HG02642 (cell line): ENCODE measurements at regions not wholly inside any gene's neighbourhood (a gene's known extent, or its start where the extent isn't known, plus 50 kb on each side); places are given as distances from the start of the nearest gene placed in this dataset.
"Not testable (repeated sequence)": the region's sequence is repeated elsewhere in the genome, so short reads cannot be mapped to it uniquely, and the experiment has no call there.

Source experiments
- ATAC-seq: cut with Tn5 transposase; IDR thresholded peaks from one replicate; pipeline ENCODE4 v1.9.1; 2021; ENCODE audit warnings: mild to moderate bottlenecking; ENCODE audit not compliant: unreplicated experiment, poor library complexity

- peak; percentile 28 for ATAC-seq
Measured at GRCh38 chr6:27145731-27146455, 101.6 kb upstream of the PRSS16 start.

GRCh38 chr6:27146456-27146705 is 101.1 kb upstream of the PRSS16 start:
- not testable (repeated sequence) for ATAC-seq

- ATAC-seq = peak; percentile 77
Measured at GRCh38 chr6:27146706-27147505, 100.6 kb upstream of the PRSS16 start.

- ATAC-seq = no peak
Measured at GRCh38 chr6:27148404-27148795, 99.1 kb upstream of the PRSS16 start.

GRCh38 chr6:27149150-27149549 is 98.4 kb upstream of the PRSS16 start:
- ATAC-seq = no peak

GRCh38 chr6:27154696-27155095 is 92.8 kb upstream of the PRSS16 start:
- ATAC-seq = no peak

GRCh38 chr6:27156874-27157458 is 90.5 kb upstream of the PRSS16 start:
- peak; percentile 6 for ATAC-seq

- peak; percentile 62 for ATAC-seq
Measured at GRCh38 chr6:27157459-27158315, 89.8 kb upstream of the PRSS16 start.

GRCh38 chr6:27158316-27158643 is 89.2 kb upstream of the PRSS16 start:
- ATAC-seq = no peak

GRCh38 chr6:27159725-27160124 is 87.8 kb upstream of the PRSS16 start:
- ATAC-seq = no peak

- ATAC-seq = no peak
Measured at GRCh38 chr6:27161115-27161514, 86.4 kb upstream of the PRSS16 start.

- ATAC-seq = no peak
Measured at GRCh38 chr6:27161603-27161945, 85.9 kb upstream of the PRSS16 start.

- ATAC-seq = no peak
Measured at GRCh38 chr6:27161946-27162603, 85.4 kb upstream of the PRSS16 start.

GRCh38 chr6:27163834-27164233 is 83.7 kb upstream of the PRSS16 start:
- ATAC-seq = no peak

- ATAC-seq = no peak
Measured at GRCh38 chr6:27168108-27168507, 79.4 kb upstream of the PRSS16 start.

GRCh38 chr6:27168586-27169443 is 78.7 kb upstream of the PRSS16 start:
- no peak for ATAC-seq

- not testable (repeated sequence) for ATAC-seq
Measured at GRCh38 chr6:27172524-27173231, 74.8 kb upstream of the PRSS16 start.

- ATAC-seq = not testable (repeated sequence)
Measured at GRCh38 chr6:27173232-27173601, 74.3 kb upstream of the PRSS16 start.

- no peak for ATAC-seq
Measured at GRCh38 chr6:27174958-27175357, 72.5 kb upstream of the PRSS16 start.
